ENCODE measurements at regions not wholly inside any gene's neighbourhood (a gene's known extent, or its start where the extent isn't known, plus 50 kb on each side); places are given as distances from the start of the nearest gene placed in this dataset.

DNA sequence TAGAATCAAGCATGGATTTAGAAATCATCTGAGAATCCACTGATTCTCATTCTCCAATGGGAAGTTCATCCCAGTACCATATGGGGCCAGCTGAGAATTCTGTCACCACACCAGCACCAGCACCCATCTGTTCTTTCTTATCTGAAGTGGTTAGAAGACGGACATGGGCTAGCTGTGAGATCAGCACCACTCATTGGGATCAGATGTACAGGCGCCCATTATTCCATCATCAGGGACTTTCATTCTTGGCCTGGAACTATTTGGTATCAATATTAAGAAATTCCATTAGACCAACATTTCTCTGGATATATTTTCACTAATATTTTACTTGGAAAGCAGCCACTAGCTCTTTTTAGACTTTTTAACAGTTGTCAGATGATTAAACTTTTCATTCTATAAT lies 185.9 kb upstream of the LINC00305 start:
- no peak overlapping the region for H3K9ac ChIP-seq
- no peaks in the 10 kb centered on the region for H3K9me3 ChIP-seq (ENCODE audit: low read depth)
- H2AFZ ChIP-seq, result no peak overlapping the region
- no peak overlapping the region for H3K27ac ChIP-seq
- no peak for DNase-seq
- TF ChIP-seq EZH2phosphoT487 (IDR thresholded peaks at IDR 0.05; ENCODE audit: insufficient read depth, low read depth) (no peak), EZH2 (IDR thresholded peaks at IDR 0.05; ENCODE audit: insufficient read depth, poor library complexity, severe bottlenecking) (no peak)
- no peaks in the 10 kb centered on the region for H3K4me1 ChIP-seq (ENCODE audit: insufficient read depth)
- H3K9me2 ChIP-seq (ENCODE audit: insufficient read depth), result no peaks in the 10 kb centered on the region
- H3F3A ChIP-seq (ENCODE audit: insufficient read depth), result no peaks in the 10 kb centered on the region
- no peaks in the 10 kb centered on the region for H3K27me3 ChIP-seq (replicated peaks; ENCODE audit: insufficient read depth)
- no peak overlapping the region for H3K4me3 ChIP-seq
- 0% methylated on average over 2 of the region's 2 CpGs for WGBS, 2 experiments (ENCODE audit: low coverage in 1 of 2, low lambda C conversion rate in 2 of 2, missing lambda C conversion rate in 2 of 2)
- H4K20me1 ChIP-seq (ENCODE audit: insufficient read depth), result no peaks in the 10 kb centered on the region
- H3K4me2 ChIP-seq (ENCODE audit: unreplicated experiment), result no peak overlapping the region
- no peaks in the 10 kb centered on the region for H3K36me3 ChIP-seq (ENCODE audit: low read depth)
- in situ Hi-C loops (cut with MboI), result no loop called here
- H3K79me2 ChIP-seq (ENCODE audit: insufficient read depth), result no peaks in the 10 kb centered on the region

DNA sequence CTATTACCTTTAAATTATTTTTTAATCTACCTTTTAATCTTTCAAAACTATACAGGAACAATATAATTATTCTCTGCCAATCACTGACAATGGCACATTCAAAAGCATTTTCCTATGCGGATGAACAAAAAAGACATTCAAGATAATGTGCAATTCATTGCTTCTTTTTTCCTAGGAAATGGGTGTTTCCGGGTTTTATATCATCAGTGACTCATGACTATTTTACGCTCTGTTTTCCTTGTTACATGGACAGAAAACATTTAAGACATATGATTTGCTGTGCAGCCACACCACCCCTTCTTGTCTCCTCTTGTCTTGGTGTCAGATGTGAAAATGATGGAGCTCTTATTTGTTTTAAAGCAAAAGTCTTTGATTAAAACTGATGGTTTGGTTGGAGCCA lies 184.7 kb upstream of the LINC00305 start:
- in situ Hi-C loops (cut with MboI), result no loop called here
- 25 to 29% methylated on average over 3 of the region's 3 CpGs for WGBS, 2 experiments (ENCODE audit: low coverage in 1 of 2, low lambda C conversion rate in 2 of 2, missing lambda C conversion rate in 2 of 2)

DNA sequence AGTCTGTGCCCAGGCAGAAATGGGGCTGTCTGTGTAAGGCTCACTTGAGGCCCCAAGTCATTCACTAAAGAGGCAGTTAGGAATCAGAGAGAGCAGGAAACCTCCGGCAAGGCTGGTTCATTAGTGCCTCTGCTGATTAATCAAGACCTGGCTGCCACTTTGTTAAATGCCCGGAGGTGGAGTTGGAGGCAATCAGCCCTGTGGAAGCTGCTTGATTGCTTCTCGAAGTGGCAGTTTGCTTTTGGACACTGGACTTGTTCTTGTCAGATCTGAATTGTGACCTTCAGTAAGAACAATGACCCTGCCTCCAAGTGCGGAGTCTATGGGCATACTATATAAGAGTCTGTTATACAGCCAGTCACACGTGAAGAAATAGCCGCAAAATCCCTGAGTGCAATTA lies 183.9 kb upstream of the LINC00305 start:
- no peak overlapping the region for H3K4me2 ChIP-seq (ENCODE audit: unreplicated experiment)

More for the DNA sequence above, 184.7 kb upstream of the LINC00305 start:
- Histone ChIP-seq H3K4me2 (ENCODE audit: unreplicated experiment) (no peak overlapping the region), H3K79me2 (ENCODE audit: insufficient read depth) (no peaks in the 10 kb centered on the region), H3K36me3 (ENCODE audit: low read depth) (no peaks in the 10 kb centered on the region), H3K9ac (no peak overlapping the region), H3K27ac (no peak overlapping the region), H3K4me1 (ENCODE audit: insufficient read depth) (no peaks in the 10 kb centered on the region), H3F3A (ENCODE audit: insufficient read depth) (no peaks in the 10 kb centered on the region), H4K20me1 (ENCODE audit: insufficient read depth) (no peaks in the 10 kb centered on the region), H3K4me3 (no peak overlapping the region), H2AFZ (no peak overlapping the region), H3K9me3 (ENCODE audit: low read depth) (no peaks in the 10 kb centered on the region), H3K27me3 (replicated peaks; ENCODE audit: insufficient read depth) (no peaks in the 10 kb centered on the region), H3K9me2 (ENCODE audit: insufficient read depth) (no peaks in the 10 kb centered on the region)
- TF ChIP-seq EZH2 (IDR thresholded peaks at IDR 0.05; ENCODE audit: insufficient read depth, poor library complexity, severe bottlenecking) (no peak), EZH2phosphoT487 (IDR thresholded peaks at IDR 0.05; ENCODE audit: insufficient read depth, low read depth) (no peak)
- DNase-seq, result no peak

DNA sequence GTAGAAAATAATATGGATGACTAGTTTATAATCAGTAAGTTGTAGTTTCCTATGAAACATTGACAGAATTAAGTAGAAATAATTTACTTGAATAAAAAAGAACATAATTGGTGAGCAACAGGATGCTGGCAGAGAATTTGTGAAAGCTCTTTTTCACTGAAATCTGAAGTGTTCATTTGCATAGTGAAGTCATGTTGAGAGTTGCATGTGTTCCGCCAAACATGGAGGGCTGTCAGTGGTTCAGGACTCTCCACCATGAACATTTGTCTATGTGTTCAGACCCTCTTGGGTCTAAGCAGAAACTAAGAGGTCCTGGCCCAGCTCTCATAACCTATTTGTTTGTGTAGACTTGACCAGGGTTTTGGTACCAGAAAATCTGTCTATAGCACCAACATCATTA lies 182.5 kb upstream of the LINC00305 start:
- H3K9me3 ChIP-seq (ENCODE audit: low read depth), result no peaks in the 10 kb centered on the region
- no peak overlapping the region for H2AFZ ChIP-seq
- H3K27ac ChIP-seq, result no peak overlapping the region
- no peak for TF ChIP-seq EZH2phosphoT487 (IDR thresholded peaks at IDR 0.05; ENCODE audit: insufficient read depth, low read depth)
- no peak for TF ChIP-seq EZH2 (IDR thresholded peaks at IDR 0.05; ENCODE audit: insufficient read depth, poor library complexity, severe bottlenecking)
- no peaks in the 10 kb centered on the region for H3F3A ChIP-seq (ENCODE audit: insufficient read depth)
- H3K27me3 ChIP-seq (replicated peaks; ENCODE audit: insufficient read depth), result no peaks in the 10 kb centered on the region
- H4K20me1 ChIP-seq (ENCODE audit: insufficient read depth), result no peaks in the 10 kb centered on the region
- no peaks in the 10 kb centered on the region for H3K36me3 ChIP-seq (ENCODE audit: low read depth)
- no peaks in the 10 kb centered on the region for H3K79me2 ChIP-seq (ENCODE audit: insufficient read depth)
- H3K9me2 ChIP-seq (ENCODE audit: insufficient read depth), result no peaks in the 10 kb centered on the region
- no peak overlapping the region for H3K9ac ChIP-seq
- in situ Hi-C loops (cut with MboI), result no loop called here
- no peak for DNase-seq
- no peak overlapping the region for H3K4me3 ChIP-seq
- WGBS, 2 experiments (ENCODE audit: low coverage in 1 of 2, low lambda C conversion rate in 2 of 2, missing lambda C conversion rate in 2 of 2), result 79 to 89% methylated on average over 1 of the region's 1 CpG
- no peaks in the 10 kb centered on the region for H3K4me1 ChIP-seq (ENCODE audit: insufficient read depth)
- no peak overlapping the region for H3K4me2 ChIP-seq (ENCODE audit: unreplicated experiment)

More for the DNA sequence above, 183.9 kb upstream of the LINC00305 start:
- no peaks in the 10 kb centered on the region for H4K20me1 ChIP-seq (ENCODE audit: insufficient read depth)
- H3K9me2 ChIP-seq (ENCODE audit: insufficient read depth), result no peaks in the 10 kb centered on the region
- no peak for TF ChIP-seq EZH2 (IDR thresholded peaks at IDR 0.05; ENCODE audit: insufficient read depth, poor library complexity, severe bottlenecking)
- no peak for TF ChIP-seq EZH2phosphoT487 (IDR thresholded peaks at IDR 0.05; ENCODE audit: insufficient read depth, low read depth)
- H3K27ac ChIP-seq, result no peak overlapping the region
- in situ Hi-C loops (cut with MboI), result no loop called here
- H3K36me3 ChIP-seq (ENCODE audit: low read depth), result no peaks in the 10 kb centered on the region
- no peaks in the 10 kb centered on the region for H3F3A ChIP-seq (ENCODE audit: insufficient read depth)
- no peaks in the 10 kb centered on the region for H3K4me1 ChIP-seq (ENCODE audit: insufficient read depth)
- no peaks in the 10 kb centered on the region for H3K9me3 ChIP-seq (ENCODE audit: low read depth)
- no peak overlapping the region for H2AFZ ChIP-seq
- no peak overlapping the region for H3K9ac ChIP-seq
- DNase-seq, result no peak
- 36 to 37% methylated on average over 6 of the region's 6 CpGs for WGBS, 2 experiments (ENCODE audit: low coverage in 1 of 2, low lambda C conversion rate in 2 of 2, missing lambda C conversion rate in 2 of 2)
- H3K79me2 ChIP-seq (ENCODE audit: insufficient read depth), result no peaks in the 10 kb centered on the region
- no peaks in the 10 kb centered on the region for H3K27me3 ChIP-seq (replicated peaks; ENCODE audit: insufficient read depth)
- H3K4me3 ChIP-seq, result no peak overlapping the region

DNA sequence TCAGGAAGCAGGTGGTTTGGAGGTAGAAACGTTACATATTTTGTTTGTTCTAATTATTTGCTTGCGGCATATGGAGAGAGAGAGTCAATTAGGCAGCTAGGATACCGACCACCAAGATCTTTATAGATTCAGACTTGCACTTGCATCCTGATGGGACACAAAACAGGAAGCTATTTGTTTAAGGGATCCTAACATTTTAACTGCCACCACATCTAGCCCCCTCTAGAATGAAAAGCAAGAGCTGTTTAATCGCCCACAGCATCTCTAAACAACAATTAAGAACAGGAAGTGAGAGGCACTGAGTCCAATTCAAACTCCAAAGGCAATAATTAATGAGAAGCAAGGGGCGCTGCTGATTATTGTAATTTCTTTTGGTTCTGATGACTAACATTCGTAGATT lies 182.0 kb upstream of the LINC00305 start:
- no peaks in the 10 kb centered on the region for H3K4me1 ChIP-seq (ENCODE audit: insufficient read depth)
- TF ChIP-seq EZH2phosphoT487 (IDR thresholded peaks at IDR 0.05; ENCODE audit: insufficient read depth, low read depth), result no peak
- no peak for TF ChIP-seq EZH2 (IDR thresholded peaks at IDR 0.05; ENCODE audit: insufficient read depth, poor library complexity, severe bottlenecking)
- H3K27me3 ChIP-seq (replicated peaks; ENCODE audit: insufficient read depth), result no peaks in the 10 kb centered on the region
- H3K36me3 ChIP-seq (ENCODE audit: low read depth), result no peaks in the 10 kb centered on the region
- H3K79me2 ChIP-seq (ENCODE audit: insufficient read depth), result no peaks in the 10 kb centered on the region
- no peak overlapping the region for H2AFZ ChIP-seq
- no peaks in the 10 kb centered on the region for H3K9me2 ChIP-seq (ENCODE audit: insufficient read depth)
- 19 to 21% methylated on average over 6 of the region's 6 CpGs for WGBS, 2 experiments (ENCODE audit: low coverage in 1 of 2, low lambda C conversion rate in 2 of 2, missing lambda C conversion rate in 2 of 2)
- no peak overlapping the region for H3K9ac ChIP-seq
- no peak overlapping the region for H3K4me3 ChIP-seq
- in situ Hi-C loops (cut with MboI), result no loop called here
- DNase-seq, result no peak
- no peaks in the 10 kb centered on the region for H3F3A ChIP-seq (ENCODE audit: insufficient read depth)
- no peak overlapping the region for H3K4me2 ChIP-seq (ENCODE audit: unreplicated experiment)
- H3K27ac ChIP-seq, result no peak overlapping the region
- H3K9me3 ChIP-seq (ENCODE audit: low read depth), result no peaks in the 10 kb centered on the region
- H4K20me1 ChIP-seq (ENCODE audit: insufficient read depth), result no peaks in the 10 kb centered on the region

Measured in GM23248 (cell line).